Left renal cortex interstitium (tissue), 4 donors: ENCODE measurements at regions not wholly inside any gene's neighbourhood (a gene's known extent, or its start where the extent isn't known, plus 50 kb on each side); places are given as distances from the start of the nearest gene placed in this dataset.

Source experiments
- DNase-seq, 4 donors: peaks; one replicate each; pipeline ENCODE4 v3.0.0-alpha.2; 2013; ENCODE audit warnings: low read depth in 4 of 4, low spot score in 2 of 4, missing footprints in 1 of 4

DNA sequence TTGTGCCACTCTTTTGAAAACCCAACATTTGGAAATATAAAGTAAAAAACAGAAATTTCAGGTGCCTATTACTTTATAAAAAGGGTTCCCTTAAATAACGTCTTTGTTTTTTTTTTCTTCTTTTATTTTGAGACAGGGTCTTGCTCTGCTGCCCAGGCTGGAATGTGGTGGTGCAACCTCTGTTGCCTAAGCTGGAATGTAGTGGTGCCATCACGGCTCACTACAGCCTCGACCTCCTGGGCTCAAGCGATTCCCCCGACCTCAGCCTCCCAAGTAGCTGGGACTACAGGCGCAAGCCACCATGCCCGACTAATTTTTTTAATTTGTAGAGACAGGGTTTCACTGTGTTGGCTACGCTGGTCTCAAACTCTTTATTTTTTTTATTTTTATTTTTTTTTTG is 110.2 kb upstream of the HNRNPU start:
- no peak for DNase-seq

DNA sequence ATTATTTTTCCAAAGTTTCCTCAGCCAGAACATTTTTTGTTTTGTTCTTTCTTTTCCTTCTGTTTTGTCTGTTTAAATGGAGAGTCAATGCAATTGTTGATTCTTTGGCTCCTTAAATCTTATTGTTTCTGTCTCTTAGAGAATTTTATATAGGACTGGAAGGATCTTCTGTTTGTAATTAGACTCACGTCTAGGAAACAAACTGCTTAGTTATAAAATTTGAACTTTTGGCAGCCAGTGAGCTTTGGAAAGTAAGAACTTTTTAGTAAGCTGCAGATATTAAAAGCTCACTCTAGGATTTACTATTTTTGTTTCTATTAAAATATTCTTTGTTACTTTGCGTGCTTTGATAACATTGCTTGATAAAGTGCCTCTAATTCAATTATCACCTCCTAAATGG is 109.8 kb upstream of the HNRNPU start:
- DNase-seq, result no peak

DNA sequence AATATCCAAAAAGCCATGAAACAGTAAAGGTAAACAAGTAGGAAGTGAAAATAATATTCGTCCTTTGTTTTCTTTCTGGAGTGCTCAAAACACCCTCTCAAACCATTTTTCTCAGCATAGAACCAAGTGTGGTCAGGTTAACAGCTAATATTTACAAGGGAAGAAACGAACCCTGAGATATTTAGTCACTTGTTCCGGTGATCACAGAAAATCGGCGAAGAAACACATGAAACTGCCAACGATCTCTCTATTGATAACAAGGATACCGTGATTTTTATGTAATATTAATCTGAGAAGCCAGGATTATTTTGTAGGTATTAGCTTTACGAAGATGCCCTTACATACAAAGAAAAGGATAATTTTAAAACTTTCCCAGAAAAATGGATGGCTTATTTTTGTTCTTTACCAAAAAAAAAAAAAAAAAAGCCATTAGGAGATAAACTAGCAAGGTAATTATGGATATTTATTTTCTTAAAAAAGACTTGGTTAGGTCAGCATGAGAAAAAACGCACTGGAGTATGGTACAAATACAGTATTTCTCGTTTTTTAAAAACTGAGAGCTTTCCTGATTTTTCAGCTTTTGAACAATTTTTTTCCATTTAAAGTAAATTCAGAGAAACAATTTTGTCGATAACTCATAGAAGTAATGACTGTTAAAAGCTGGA is 107.3 kb upstream of the HNRNPU start:
- DNase-seq, result peak in 1 of 4 donors; percentile 84

DNA sequence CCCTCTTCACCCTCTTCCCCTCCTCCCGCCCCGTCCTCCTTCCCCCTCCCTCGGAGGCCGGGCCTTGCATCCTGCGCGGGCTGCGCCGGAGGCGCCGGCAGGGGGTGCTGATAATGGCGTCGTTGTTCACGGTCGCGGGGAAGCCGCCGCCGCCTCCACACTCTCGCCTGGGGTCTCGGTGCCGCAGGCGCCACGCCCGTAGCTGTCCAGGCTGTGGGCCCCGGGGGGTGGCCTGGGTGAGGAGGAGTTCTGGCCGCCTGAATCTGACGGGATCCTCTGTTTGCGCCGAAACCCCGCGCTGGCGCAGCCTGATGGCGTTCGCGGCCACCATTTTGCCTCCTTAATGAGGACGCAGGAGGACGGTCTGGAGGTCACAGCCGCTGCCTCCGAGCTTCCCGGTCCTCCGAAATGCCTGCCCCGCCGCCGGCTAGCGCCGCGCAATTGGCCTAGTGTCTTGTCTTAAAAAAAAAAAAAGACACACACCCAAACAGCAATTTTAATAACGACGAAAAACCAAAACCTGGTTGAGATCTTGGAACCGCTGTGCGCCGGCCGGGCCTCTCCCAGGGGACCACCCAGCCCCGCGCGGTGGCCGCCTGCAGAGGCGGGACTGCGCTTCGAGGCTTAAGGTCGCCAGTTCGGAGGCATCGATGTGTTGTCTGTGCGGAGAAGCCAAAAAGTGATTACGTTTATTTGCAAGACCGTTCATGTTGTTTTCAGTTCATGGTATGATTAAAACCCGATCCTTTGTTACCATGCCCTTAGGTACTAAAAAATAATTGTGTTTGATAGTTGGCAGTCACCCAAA is 106.6 kb upstream of the HNRNPU start:
- DNase-seq, result peak; percentile 94 to 95 (median 94)

DNA sequence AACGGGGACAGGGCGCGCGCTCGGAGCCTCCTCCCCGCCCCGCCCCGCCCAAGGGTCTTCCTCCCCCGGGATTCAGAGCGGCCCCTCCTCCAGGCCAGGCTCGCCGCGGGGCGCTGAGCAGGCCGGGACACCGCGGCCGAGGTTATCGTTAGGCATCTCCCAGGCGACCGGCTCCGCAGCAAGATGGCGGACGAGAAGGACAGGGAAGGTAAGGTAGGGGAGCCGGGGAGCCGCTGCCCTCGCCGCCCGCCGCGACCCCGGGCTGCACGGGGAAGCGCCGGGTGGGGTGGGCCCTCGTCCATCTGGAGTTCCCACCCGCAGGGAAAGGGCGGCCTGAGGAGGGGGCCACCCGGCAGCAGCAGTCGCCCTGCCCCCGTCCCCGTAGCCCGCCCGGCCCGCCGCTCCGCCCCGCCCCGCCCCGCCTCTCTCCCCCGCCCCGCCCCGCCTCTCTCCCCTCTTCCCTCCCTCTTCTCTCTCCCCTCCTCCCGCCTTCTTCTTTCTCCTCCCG is 105.9 kb upstream of the HNRNPU start:
- peak; percentile 62 to 79 (median 69) for DNase-seq

DNA sequence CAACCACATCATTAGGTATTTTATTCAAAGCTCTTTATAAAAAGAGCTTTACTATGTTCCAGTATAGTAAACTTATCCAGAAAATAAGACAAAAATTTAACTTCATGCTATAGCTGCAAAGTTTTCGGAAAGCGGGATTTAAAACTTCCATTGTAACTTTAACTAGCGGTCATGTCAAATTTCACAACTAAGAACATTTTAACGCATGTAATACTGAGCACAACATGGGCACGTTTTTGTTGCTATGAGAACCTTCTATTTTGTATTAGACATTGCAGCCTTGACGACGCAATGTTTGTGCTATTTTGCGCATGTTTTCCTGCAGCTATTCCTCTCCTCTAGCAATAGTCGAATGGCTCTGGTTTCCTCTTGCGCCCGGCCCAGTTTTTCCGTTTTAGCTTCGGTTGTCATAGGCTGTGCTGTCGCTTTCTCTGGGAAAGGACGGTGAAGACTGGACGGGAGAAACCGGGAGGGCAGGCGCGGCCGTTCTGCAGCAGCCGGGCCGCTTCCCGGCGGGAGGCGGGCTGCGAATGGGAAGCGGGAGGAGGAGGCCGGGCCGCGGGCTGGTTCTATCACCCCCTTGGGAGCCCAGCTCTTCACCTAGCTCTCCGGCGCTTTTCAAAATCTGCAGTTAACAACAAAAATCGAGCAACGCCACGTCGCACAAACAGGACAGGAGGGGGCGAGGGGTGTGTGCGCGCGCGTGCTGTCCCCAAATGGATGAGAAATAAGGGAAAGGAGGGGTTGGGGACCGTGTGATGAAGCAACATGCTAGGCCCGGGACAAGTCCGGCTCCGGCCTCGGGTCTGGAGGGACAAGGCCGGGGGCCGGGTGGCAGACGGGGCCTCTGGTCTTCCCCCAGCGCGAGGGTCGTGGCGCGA is 105.3 kb upstream of the HNRNPU start:
- peak; percentile 78 to 90 (median 78) for DNase-seq

DNA sequence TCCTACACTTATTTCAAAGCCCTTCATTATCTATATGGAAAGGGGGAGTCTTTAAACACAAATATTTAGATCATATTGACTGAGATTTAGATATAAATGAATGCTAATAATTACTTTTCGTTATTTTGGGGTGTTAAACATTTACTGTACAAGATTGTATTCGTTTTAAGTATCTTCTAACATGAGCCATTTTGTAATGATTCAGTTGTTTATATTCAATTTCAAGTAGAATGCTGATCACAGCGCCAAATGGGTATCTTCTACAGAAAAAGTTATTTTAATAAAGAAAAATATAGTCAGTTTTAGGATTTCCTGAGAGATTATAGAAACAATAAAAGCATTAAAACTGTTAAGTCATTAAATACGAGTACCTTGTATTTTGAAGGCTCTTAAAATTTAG is 104.5 kb upstream of the HNRNPU start:
- peak in 1 of 4 donors; percentile 23 for DNase-seq

DNA sequence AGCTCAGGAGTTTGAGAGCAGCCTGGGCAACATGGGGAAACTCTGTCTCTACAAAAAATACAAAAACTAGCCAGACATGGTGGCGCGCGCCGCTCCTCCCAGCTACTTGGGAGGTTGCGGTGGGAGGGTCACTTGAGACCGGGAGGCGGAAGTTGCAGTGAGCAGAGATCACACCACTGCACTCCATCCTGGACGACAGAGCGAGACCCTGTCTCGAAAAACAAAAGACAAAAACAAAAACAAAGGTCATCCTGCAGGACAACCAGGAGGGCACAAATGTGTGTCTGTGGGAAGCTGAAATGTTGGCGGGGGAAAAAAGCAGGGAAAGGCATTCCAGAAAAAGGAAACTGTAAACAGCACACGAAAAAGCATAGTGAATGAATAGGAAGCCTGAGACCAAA is 104.1 kb upstream of the HNRNPU start:
- DNase-seq, result no peak

DNA sequence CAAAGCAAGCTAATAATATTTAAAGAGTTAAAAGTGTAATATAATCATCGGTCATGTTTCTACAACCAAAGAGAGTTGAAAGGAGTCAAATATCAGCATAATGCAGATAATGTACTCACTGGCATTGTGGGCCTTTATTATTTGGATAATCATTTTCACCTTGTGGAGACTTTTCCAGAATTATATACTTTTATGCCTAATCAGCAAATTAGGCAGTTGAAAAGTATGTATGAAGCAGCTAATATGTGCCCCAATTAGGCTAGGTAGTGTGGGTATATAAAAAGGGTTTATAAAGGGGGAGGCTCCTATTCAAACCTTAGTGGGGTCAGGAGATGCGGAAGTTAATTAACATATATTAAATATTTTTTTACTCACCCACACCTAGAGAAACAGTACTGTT is 102.8 kb upstream of the HNRNPU start:
- DNase-seq, result no peak

DNA sequence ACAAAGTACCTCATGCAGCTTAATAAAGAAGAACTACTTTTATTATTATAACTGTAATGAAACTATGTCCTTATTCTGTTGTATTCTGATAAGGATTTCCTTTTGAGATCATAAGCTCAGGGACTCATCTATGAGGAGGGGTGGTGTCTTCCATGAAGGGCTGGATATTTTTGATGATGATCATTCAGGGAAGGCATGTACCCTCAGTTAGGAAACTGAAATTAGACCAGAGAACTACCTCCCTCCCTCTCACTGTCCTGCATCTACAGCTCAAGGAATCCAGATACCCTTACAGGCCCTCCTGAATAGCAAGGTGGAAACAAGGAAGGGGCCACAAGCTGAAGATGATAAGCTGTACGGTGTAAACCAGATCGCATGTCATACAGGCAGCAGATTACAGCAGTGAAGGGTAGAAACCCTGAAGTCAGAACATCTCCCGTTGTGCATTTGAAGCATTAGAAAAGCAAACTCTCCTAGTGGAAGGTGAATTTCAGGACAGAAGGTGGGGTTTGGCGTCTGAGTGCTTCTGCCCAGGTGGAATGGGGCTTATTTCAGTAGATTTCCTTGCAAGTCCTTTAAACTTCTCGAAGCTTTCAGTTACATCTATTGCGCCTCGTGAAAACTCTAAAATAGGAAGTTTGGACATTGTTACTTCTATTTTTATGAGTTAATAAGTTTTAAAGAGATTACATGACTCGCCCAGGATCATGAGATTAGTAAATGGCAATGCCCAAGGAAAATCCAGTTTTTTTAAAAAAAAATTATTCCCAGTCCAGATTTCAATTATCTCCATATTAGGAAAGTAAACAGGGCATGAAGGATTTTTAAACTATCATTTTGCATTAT is 101.1 kb upstream of the HNRNPU start:
- no peak for DNase-seq

DNA sequence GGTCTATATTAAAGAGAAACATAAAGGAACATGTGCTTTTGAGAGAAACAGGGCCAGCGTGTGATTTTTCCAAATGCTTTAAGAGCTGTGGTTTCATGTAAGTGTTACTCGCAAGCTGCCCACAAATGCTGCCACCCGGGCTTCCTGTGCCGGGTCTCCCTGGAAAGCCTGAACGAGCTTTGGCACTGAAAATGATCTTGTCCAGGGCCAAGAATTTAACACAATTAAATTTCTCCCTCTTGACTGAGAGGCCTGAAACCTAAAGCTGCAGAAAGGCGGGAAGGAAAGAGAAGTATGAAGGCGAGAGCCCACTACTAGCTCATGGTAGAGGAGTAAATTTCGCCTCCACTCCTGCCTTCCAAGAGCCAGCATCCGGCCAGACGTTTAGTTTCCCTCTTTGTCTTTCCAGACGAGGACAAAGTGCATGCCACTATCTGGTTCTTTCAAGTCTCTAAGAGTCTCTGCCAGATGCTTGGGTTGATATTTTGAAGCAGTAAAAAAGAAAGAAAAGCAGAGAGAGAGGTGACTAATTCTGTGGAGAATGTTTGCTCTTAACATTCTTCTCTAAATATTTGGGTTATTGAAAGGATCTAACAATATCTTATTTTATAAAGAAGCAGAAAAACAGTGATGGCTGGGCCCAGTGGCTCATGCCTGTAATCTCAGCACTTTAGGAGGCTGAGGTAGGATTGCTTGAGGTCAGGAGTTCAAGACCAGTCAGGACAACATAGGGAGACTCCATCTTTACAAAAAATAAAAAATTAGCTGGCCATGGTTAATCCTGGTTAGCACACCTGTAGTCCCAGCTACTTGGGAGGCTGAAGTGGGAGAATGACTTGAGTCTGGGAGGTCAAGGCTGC is 100.0 kb upstream of the HNRNPU start:
- peak in 1 of 4 donors; percentile 15 for DNase-seq

DNA sequence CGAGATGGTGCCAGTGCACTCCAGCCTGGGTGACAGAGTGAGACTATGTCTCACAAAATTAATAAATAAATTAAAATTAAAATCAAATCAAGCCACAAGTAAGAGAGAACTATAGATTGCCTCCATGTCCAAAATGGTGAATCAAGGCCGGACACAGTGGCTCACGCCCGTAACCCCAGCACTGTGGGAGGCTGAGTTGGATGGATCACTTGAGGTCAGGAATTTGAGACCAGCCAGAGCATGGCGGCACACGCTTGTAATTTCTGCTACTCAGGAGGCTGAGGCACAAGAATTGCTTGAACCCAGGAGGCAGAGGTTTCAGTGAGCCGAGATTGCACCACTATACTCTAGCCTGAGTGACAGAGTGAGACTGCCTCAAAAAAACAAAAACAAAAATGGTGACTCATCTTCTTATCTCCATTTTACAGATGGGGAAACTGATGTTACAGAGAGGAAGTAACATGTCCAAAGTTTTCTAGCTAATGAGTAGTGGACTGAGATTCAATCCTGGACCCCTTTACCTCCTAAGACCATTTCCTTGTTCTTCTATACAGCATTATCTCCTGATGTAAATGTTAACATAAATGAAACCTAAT is 99.0 kb upstream of the HNRNPU start:
- DNase-seq, result no peak

DNA sequence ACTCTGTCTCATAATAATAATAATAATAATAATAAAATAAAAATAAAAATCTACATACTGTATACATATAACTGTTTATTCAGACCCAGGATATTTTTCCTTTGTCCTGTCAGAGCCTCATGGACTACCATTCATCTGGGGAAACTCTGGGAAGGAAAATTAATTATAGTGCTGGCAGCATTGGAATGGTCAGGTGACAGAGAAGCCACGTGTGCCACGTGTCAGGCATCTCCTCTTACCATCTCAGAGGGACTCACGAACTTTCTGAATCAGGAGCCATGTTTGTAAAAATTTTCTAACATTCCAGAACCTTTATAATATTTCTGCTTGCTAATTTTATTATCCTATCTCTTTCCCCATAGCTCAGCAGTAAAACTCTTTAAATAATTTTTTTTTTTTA is 97.8 kb upstream of the HNRNPU start:
- DNase-seq, result no peak

DNA sequence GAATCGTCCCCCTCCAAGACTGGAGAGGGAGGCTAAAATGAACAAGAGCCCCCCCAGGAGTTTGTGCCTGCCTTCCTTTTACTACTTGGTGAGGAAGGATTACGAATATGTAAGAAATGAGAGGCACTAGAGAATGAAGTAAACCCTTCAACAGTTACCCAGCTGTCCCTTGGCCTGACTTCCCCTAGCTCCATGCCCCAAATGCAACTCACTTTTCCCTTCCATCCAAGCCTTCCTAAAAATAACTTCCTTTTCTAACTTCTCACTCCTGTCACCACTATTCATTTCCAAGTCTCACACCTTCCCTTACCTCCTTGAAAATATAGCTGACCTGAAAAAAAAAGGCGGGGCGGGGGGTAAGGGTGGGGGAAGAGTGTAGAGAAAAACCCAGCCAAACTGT is 96.6 kb upstream of the HNRNPU start:
- no peak for DNase-seq

DNA sequence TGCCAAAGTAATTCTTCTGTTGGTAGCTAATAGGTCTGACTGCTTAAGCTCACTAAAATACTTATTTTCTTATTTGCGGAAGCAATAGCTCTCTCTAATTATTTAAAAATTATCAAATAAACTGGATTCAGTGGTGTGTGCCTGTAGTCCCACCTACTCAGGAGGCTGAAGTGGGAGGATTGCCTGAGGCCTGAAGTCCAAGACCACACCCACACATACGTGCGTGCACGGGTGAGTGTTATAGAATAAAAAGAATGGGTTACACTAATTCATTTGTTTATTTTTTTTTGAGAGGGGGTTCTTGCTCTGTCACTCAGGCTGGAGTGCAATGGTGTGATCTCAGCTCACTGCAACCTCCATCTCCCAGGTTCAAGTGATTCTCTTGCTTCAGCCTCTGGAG is 94.2 kb upstream of the HNRNPU start:
- no peak for DNase-seq

DNA sequence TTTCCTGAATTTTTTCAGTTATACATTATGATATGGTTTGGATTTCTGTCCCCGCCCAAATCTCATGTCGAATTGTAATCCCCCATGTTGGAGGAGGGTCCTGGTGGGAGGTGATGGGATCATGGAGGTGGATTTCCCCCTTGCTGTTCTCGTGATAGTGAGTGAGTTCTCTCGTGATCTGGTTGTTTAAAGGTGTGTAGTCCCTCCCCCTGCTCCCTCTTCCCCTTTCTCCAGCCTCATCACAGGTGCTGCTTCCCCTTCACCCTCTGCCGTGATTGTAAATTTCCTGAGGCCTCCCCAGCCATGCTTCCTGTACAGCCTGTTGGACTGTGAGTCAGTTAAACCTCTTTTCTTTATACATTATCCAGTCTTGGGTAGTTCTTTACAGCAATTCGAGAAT is 93.2 kb upstream of the HNRNPU start:
- DNase-seq, result no peak

DNA sequence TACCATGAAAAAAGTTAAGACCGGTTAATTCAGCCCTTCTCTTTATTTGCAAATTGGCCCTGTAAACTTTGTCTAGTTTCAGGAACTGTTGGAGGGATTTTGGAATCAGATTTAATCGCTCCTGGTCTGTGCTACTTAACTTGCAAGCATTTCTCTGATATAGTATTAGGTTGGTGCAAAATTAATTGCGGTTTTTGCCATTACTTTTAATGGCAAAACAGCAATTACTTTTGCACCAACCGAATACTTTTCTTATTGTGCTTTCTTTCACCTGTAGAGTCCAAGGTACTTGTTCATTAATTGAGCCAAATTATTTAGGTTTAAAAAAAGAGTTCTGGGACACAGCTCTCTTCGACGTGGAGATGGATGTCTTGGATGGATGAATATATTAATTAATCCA is 92.8 kb upstream of the HNRNPU start:
- no peak for DNase-seq

DNA sequence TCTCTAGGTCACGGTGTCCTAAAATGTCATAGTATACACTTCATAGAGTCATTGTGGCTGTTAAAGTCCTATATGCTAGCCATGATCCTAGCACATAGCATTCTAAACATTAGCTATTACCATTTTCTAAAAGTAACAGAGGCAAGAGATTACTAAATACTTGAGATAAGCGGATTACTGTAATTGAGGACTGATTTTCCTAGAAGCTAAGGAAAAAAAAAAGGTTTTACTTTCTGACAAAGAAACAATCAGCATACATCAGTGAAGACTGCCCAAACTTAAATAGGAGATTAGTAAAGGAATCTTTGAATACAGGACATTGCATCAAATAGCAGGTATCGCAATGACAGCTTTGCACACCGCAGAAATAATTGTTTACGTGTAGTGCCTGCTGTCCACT is 91.3 kb upstream of the HNRNPU start:
- DNase-seq, result no peak

DNA sequence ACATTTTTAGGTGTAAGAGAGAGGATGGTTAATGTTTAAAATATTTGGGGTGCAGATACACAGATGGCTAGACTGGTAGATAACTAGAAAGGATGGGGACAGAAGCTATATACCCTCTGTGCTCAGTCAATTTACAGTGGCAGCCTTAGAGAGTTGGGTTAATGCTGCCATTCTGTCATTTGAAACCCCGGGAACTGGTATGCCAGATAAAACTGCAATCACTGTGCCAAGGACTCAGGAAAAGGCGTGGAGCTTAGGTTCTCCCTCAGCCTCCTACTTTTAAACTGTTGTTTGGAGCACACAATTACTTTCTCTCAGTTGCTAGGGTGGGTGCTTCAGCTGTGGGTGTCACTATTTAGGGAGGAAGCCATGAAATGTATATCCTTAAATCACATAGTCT is 90.0 kb upstream of the HNRNPU start:
- no peak for DNase-seq
